Bronchial epithelial cell (primary cell): ENCODE measurements at regions not wholly inside any gene's neighbourhood (a gene's known extent, or its start where the extent isn't known, plus 50 kb on each side); places are given as distances from the start of the nearest gene placed in this dataset.

Experiments used
- DNase-seq: peaks from one replicate; pipeline ENCODE4 v3.0.0-alpha.2; 2010; ENCODE audit warnings: low read depth
- FAIRE-seq: peaks from 2 replicates; lab custom pipeline; 2011; peaks lifted over from hg19 to GRCh38; lab: Jason Lieb, UNC
- H3K27me3 ChIP-seq: 2 replicates; pipeline ENCODE4 v1.5.1; 2011; ENCODE audit warnings: low read length; ENCODE audit not compliant: control insufficient read depth, insufficient read depth
- H3K36me3 ChIP-seq: 2 replicates; pipeline ENCODE4 v1.5.1; 2011; ENCODE audit warnings: low read length; ENCODE audit not compliant: control insufficient read depth, insufficient read depth
- H3K4me3 ChIP-seq: 2 replicates; pipeline ENCODE4 v1.5.1; 2011; ENCODE audit warnings: mild to moderate bottlenecking, low read depth, low read length, control low read depth
- CTCF ChIP-seq: IDR thresholded peaks from 2 replicates; pipeline ENCODE4 v1.5.1; 2011; ENCODE audit warnings: mild to moderate bottlenecking, moderate library complexity, low read length, control low read depth, inconsistent platforms; ENCODE audit not compliant: insufficient read depth, severe bottlenecking

- DNase-seq (no peak), FAIRE-seq (no peak)
- H3K36me3 ChIP-seq = no peaks in the 10 kb centered on the region
- H3K27me3 ChIP-seq = no peaks in the 10 kb centered on the region
- TF ChIP-seq CTCF = no peak
- H3K4me3 ChIP-seq = no peak overlapping the region
These were observed 398.0 kb downstream of the CPS1 start for GRCh38 chr2:210954386-210954907.

GRCh38 chr2:210955591-210955990, 399.2 kb downstream of the CPS1 start:
- no peak for TF ChIP-seq CTCF
- Histone ChIP-seq H3K27me3 (no peaks in the 10 kb centered on the region), H3K4me3 (no peak overlapping the region), H3K36me3 (no peaks in the 10 kb centered on the region)
- FAIRE-seq (no peak), DNase-seq (peak; percentile 88)

GRCh38 chr2:210956101-210956500, 399.7 kb downstream of the CPS1 start:
- H3K4me3 ChIP-seq = no peak overlapping the region
- H3K27me3 ChIP-seq = no peaks in the 10 kb centered on the region
- DNase-seq (peak; percentile 20), FAIRE-seq (no peak)
- TF ChIP-seq CTCF = no peak
- no peaks in the 10 kb centered on the region for H3K36me3 ChIP-seq

- FAIRE-seq (no peak), DNase-seq (peak; percentile 29)
- TF ChIP-seq CTCF = no peak
- no peak overlapping the region for H3K4me3 ChIP-seq
- H3K27me3 ChIP-seq = no peaks in the 10 kb centered on the region
- no peaks in the 10 kb centered on the region for H3K36me3 ChIP-seq
These were observed 404.9 kb downstream of the CPS1 start for GRCh38 chr2:210961249-210961648.

- no peak for DNase-seq
- no peak for FAIRE-seq
- no peaks in the 10 kb centered on the region for H3K36me3 ChIP-seq
These were observed 407.0 kb downstream of the CPS1 start for GRCh38 chr2:210963386-210963785.

More at GRCh38 chr2:210963386-210963785, 407.0 kb downstream of the CPS1 start:
- Histone ChIP-seq H3K27me3 (no peaks in the 10 kb centered on the region), H3K4me3 (no peak overlapping the region)
- TF ChIP-seq CTCF = no peak
